HG03571 (cell line): ENCODE measurements at regions not wholly inside any gene's neighbourhood (a gene's known extent, or its start where the extent isn't known, plus 50 kb on each side); places are given as distances from the start of the nearest gene placed in this dataset.

ENCODE experiments used
- ATAC-seq: cut with Tn5 transposase; IDR thresholded peaks from one replicate; pipeline ENCODE4 v1.9.1; 2021; ENCODE audit not compliant: unreplicated experiment

DNA sequence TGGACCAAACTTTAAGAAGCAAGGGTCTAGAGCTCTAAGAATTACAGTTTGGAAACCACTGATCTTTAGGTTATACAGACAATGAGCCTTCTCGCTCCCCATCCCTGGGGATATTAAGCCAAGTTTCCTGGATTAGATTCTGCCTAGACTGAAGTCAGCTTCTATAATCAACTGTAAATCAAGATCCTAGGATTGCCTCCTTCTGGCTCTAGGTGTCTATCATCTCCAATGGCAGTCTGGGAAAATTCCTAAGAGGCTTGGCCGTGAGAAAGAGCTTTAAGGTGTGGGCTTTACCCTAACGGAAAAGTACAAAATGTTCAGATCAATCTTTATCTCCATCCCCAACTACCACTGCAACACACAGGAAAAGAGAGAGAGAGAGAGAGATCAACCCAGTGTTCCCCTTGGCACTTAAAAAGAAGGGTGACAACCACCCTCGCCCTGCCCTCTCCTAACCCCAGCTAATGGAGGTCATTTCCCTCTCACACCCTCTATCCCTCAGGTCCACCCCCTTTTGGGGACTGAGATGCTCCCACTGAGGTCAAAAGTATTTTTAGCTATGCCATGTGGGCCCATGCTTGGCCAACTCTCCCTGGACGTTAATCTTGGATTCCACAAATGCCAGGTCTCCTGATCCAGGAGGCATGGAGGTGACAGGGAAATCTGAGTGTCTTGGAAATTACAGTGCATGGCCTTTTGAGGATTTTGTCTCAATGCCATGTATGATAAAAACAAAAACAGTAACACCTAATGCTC lies 202.8 kb upstream of the BCL6 start:
- ATAC-seq = no peak

DNA sequence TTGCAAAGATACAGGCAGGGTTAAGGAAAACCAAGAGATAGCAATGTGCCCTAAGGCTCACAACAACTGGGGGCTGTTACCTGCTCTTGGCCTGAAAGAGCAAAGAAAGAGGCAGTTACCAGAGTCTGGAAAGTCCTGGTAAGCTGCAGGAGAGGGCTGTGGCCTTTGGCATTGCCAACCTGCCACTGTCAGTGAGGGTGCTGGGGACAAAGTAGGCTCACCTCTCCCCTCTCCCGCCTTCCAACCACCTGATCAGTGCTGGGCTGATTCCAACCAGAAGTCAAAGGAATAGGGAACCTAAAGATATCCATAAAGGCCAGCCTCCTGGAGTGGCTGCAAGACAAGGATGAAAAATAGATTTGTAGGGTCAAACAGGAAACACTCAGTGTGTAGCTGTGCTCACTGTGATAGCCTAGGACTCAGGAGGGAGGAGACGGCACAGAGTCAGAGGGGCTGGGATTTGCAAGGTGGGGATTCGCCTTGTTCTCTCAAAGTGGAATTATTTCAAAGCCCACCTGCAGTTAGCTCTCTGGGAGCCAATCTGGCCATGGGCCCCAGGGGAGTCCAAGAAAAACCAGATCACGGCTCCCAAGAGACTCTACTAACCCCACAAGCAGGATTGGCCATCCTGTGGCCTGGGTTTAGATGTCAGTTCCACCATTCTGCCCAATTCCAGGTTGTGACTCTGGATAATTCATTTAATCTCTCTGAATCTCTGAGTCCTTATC lies 204.0 kb upstream of the BCL6 start:
- no peak for ATAC-seq

DNA sequence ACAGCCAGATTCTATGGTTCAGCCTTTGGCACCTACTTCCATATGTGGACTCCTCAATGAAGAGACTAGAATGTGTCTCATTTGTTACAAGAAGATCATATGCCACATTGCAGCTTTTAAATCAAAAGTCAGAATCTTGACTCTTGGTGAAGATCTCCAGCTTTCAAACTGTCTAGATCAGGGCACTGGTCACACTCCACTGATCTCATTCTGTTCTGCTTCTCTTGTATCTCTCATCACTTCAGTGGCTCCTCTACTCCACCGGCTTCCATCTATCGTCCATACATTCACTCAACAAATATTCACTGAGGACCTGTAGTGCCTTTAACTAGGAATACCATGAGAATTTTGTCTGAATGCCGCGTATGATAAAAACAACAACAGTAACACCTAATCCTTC lies 203.3 kb upstream of the LPP start:
- ATAC-seq = no peak

DNA sequence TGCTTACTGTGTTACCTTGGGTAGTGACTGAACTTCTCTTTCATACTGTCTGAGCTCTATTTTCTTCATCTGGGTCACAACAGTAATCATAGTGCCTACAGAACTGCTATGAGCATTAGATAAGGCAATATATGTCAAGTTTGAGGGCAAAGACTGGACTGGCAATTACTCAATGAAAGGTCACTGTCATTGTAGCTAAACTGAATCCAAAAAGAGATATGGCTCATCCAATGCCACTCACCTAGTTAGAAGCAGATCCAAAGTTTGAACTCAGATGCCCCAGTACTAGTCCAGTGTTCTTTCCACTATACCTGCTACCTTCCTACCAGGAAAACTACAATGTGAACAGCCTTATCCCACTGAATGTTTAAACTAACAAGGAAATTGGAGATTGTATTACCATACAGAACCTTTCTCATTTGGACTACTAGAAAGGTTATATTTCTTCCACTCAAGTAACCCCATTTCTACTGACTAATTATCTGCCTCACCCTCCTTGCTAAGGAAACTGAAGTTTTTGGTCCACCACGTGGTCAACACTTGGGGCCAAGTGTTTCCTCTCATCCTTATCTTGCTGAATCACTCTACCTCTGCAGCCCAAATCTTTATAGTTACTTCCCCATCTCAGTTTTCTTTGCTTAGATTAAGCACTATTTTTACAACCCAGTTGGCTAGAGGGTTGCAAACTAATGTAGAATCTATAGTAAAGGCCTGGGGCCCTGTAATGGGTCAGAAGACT lies 202.3 kb upstream of the LPP start:
- ATAC-seq = no peak

DNA sequence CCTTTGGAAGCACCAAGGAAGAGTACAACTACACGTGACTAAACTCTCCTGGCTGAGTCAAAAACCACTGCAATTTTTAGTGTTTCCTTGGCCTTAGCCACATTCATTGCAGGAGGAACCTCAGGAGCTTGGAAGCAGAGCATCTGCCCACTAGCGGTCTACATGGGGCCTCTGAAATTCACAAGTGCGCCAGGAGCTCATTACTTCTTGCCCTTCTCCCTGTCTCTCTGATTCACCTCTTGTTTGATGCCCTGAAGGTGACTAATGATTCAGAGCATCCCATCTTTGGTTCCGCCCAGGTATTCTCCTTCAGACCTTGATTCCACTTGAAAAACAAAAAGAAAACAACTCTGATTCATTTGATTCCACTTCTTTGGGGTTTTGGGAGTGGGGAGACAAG lies 201.1 kb upstream of the LPP start:
- ATAC-seq = no peak

DNA sequence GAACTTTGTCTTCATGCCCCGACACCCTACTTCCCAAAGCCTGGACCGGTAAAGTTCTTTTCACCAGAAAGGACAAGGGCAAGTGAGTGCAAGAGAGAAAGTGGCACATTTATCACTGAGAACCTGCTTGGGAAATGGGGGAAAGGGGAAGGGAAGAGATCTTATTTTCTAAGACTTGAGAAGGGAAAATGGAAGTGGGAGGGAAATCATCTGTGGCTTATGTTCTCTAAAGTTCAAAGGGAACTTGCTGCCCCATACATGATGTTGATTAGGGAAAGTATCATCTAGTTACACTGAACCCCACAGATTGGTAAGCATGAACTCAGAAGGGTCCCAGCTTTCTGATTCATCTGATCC lies 199.5 kb upstream of the LPP start:
- ATAC-seq = no peak

DNA sequence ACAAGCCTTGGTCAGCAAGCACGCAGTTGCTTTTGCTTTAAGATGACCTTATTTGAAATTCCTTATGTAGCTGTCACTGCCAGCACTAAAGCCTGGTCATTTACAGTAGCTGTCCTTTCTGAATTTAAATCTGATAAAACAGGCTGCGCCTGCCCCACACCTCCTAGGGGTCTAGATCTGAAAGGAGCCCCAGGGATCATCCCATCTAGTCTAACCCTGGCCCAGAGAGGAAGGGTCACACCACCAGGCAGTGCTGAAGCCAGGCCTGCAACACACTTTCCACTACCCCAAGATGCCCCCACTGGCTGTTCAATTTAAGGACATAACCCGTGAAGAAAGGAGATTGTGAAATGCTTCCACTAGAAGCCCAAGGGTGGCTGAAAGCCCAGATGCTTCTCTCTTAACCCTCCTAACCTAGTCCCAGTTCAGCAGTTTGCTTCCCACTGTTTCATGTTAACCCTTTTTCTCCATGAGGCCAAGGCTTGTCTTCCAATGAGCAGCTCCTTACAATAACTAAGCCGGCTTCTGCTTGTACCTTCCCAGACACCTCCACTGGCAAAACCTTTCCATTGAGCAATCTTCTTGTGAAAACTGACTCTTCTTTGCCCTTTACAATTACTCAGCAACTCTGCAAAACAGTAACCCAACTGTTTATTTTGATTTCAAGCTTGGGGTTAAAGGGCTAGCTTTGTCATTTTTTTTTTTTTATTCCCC lies 198.9 kb upstream of the LPP start:
- ATAC-seq = no peak

DNA sequence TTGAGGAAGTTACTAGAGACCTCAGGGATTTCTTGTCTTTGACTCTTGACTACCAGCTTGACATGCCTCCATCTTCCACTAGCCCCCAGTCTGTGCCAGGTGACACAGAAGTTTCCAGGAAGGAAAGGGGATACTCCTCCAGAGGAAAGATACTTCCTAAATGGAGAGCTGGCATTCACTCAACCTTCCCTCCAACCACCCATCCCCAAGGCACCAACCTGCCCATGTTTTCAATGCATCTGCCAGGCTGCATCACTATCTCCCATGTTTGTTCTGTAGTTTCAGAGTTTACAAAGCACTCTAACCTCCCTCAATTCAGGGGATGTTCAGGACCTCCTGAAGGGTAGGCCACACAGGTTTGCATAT lies 198.4 kb upstream of the LPP start:
- no peak for ATAC-seq

DNA sequence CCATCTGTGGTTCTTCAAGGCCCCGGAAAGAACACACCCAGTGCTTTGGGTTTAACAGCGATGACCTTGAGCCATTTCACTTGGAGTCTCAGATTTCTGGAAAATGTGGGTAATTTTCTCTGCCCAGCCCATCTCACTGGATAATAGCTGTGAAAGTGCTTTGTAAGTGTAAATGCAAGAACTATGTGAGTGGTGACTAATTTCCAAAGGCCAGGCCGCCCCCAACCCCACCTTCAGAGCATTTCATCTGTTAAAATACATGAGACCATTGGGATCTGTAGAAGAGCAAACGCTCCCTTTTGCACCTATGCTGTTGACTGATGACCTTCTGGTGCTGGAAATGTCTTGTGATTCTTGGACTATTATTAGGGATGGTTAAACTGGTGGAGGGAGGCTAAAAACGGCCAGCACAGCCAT lies 196.8 kb upstream of the LPP start:
- ATAC-seq = no peak

DNA sequence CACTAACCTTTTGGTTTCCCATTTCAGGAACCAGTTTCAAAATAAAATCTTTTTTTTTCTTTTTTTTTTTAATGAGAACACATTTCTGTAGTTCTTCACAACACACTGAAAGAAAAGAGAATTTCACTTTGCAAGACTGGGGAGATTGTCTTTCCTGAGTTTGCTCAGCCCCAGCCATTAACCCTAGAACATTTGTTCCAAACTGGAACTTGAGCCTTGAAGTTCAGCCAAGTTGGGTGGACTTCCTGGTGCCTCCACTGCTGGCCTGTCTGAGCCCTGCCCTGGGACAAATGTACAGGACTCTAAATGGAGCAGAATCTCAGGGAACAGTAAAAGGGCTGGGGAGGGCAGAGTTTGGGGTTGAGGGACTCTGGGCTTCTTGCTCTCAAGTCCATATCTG lies 196.4 kb upstream of the LPP start:
- no peak for ATAC-seq

DNA sequence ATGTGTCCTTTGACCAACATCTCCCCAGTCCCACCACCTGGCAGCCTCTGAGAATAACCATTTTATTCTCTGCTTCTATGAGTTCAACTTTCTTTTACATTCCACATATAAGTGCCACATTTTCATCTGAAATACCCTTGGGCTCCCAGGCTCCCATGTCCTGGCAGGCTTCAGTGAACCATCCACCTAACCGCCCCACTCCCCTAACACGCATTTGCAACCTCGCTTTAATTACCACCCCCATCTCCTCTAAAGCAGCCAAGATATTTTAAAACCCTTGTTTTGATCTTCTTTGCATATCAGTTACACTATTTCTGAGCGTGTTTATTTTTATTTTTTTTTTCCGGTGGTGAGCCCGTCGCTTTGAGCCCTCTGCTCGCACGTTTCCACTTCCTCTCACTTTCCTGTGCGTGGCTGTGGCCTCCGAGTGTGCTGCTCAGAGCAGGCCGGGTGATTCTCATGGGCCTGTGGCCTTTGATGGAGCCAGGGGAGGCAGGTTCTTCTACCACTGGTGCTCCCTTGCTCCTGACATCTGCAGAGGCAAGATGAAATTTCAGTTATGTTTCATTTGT lies 195.4 kb upstream of the LPP start:
- ATAC-seq = no peak

DNA sequence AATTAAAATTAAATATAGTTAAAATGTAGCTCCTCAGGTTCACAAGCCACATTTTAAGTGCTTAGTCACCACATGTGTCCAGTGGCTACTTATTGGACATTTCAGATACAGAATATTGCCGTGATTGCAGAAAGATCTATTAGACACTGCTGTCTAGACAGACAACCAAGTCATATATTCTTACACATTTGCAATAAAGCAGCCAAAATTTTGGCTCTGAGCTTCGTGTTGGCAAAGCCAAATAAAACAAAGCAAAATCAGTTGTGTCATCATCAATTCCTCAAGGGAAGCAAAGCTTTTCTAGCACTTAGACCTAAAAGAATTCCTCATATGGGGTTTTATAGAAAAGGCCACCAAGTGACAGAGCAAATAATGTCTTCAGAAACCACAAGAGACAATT lies 193.1 kb upstream of the LPP start:
- no peak for ATAC-seq

DNA sequence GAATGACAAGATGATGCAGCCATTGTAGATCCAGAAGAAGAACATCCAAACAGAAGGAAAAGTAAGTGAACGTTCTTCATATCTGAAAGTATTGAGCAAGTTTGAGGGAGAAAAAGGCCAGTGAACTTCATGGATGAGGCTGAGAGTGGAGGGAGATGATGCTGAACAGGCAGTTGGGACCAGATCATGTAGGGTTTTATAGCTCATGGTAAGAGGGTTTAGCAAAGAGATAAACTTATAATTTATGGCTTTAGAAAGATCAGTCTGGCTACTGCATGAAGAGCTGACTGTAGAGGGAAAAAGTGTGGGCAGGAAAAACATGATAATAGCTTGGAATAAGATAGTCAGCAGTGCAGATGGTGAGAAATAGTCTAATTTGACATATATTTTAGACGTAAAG lies 192.6 kb upstream of the LPP start:
- ATAC-seq = no peak

DNA sequence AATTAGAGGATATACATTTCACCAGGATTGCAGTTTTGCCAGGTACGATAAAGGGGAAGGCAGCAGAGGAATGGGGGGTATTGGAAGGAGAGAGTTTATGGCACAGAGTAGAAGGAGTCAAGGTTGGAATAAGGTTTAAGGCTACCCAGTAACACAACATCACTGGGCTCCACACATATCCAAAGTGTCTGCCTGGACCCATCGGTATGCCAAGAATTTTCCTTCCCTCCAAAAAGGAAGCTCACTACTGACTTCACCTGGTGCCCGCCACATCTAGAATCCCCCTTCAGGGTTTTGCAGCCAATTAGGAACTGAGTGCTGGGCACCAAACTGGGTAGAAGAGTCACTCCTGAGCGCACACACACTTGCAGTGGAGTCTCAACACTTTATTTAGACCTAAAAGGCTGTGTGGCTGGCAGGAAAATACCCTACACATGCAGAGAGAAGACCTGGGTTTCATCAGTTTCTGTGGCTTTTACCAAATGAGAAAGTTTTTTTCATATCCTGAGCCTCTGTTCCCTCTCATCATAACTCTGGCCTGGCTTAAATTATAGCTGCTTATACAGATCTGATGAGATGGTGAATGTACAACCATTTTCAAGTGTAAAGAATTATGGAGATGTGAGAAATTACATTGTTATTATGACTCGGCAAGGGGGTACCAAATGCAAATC lies 190.8 kb upstream of the LPP start:
- no peak for ATAC-seq

DNA sequence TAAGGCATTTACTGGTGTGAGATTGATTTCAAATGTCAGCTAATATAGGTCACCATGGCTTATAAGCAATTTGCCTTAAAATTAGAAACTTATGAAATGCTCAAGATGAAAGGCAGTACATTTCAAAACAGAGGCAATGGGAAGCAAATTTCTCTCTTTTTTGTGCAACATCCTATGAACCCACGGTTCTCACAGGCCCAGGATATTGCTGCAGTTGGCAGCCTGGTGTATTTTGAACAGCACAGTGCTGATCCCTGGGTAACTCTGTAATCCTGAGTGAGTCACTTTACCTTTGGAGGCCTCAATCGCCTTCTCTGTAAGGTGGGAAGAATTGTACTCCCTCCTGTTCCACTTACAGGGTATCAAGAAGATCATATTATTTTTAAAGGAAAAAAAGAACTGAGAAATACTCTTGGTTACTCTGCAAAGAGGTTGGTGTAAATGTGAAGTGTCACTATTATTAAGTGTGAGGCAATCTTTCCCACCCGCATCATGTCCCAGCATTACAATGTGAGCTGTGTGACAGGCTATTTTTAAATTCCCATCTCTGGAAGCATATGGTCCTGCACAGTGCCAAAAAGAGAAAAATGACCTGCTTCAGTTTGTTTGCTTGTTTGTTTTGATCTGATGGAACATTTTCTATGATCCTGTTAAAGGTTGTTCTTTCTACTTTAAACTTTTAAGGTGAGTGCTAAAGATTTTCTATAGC lies 190.1 kb upstream of the LPP start:
- ATAC-seq = no peak

DNA sequence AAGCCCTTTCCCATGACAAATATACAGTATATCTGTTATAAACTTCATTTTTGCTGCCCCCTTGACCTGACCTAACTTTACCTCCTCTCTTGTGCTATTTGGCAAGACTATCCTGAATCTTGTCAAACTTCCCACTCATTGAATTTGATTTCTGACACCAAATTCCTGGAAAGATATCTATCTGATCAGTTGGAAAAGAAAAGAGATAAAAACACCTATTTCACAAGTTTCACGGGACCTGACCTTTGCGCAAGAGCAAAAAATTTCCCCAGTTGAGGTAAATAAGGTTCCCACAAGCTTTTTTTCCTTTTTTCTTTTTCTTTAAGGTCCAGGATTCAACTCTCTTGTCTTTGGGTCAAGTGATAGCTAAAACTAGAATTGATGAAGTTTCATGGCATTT lies 189.2 kb upstream of the LPP start:
- no peak for ATAC-seq

DNA sequence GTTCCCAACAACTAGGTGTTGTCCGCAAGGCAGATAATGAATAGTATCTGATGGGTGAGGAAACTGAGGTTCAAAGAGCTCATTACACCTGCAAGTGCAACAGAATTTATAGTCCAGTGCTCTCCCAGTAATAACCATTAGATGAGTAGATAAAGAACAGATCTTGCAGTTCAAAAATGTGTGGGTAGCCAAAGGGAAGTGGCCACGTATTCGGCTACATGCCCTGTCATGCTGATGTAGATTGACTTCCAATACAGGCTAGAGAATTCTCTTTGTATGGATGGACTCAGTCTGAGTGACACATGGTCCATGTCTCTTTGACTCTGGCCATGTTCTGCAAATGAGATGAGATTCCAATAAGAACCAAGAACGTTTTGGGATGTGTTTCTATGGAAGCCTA lies 187.9 kb upstream of the LPP start:
- no peak for ATAC-seq

DNA sequence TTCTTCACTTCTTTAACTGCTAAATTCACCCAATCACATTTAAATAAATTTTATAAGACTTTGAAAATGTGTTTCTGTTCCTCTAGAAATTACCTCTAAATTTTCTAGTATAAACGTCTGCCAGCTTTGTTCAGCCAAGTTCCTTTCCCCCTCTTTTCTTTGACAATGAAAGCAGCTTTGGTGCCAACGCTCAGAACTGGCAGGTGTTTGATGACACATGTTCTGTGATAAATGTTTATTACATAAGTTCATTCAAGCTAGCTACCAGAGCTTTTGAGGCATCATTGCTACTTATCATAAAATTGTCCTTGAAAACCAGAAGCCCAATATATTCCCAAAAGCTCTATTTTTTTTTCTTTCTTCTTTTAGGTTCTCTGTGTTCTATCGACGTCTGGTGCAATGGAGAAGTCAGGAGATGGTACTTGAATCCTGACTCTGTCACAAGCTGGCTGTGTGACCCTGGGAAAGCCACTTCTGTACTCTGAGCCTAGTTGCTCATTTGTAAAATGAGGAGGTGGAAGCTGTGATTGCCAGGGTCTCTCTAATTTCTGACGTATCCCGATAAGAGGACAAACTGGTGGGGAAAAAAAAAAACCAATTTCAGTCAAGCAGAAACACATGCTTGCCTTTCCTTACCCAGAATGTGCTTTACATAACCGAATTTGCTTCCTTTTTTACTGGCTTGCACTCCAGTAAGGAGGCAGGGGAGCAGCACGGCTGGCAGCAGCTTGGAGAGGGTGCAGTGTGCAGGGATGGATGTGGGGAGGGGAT lies 187.1 kb upstream of the LPP start:
- no peak for ATAC-seq

DNA sequence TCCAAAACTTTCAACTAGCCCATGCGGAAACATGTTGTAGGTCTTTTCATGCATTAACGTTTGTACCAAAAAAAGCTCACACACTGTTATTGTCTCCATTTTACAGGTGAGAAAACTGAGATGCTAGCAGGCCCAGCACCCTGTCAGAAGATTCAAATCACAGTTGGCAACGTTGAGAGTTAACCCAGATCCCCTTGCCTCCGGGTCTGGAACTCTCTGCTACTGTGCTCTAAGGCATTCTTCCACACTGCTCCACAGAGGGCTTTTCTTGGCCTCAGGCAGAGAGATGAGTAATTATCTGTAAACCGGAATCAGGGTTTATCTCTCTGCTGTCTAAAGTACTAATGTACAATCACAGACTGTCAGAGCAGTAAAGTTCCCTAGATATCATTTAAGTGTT lies 186.0 kb upstream of the LPP start:
- no peak for ATAC-seq
